ELF-1 (cell line): ENCODE measurements at regions not wholly inside any gene's neighbourhood (a gene's known extent, or its start where the extent isn't known, plus 50 kb on each side); places are given as distances from the start of the nearest gene placed in this dataset.

Experiments used
- DNase-seq: peaks from one replicate; pipeline ENCODE4 v3.0.0-alpha.2; 2016; ENCODE audit warnings: low read depth, low spot score

DNA sequence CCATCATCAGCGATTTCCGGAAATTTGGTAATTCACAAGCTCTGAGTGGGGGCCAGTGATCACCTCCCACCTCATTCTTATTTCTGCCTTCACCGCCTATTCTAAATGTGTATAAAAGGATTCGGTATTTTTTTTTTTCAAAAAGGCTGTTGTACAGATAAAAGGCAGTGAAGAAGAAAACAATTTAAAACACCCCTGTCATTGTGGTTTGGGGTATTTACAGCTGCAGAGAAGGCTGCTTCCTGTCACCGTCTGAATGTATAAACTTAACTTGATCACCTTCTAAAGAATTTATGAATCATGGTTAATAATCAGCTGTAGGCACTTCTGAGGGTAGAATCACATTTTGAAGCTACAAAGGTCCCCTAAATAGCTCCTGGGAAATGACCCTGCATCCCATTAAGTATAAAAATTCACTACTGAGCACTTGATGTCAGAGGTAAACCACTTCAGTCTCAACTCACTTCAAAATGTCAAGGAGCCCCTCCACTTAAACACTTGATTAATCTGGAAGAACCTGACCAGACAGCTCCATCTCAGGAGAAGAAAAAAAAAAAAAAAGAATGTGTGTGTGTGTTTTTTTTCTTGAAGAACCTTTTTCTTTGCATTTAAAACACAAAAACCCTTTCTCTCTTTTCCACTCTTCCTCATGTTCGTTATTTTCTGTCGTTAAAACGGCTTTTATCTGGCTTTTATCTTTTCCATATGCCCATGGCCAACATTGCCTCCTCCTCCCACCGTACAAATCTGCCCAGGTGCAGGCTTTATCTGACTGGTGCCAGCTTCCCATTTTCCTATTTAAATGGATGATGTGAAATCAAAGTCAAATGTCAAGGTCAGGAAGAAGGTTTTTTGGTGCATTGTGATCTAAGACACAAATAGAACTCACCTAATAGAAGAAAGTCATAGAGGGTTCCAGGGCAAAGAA, 291.2 kb downstream of the IRX1 start:
- no peak for DNase-seq

DNA sequence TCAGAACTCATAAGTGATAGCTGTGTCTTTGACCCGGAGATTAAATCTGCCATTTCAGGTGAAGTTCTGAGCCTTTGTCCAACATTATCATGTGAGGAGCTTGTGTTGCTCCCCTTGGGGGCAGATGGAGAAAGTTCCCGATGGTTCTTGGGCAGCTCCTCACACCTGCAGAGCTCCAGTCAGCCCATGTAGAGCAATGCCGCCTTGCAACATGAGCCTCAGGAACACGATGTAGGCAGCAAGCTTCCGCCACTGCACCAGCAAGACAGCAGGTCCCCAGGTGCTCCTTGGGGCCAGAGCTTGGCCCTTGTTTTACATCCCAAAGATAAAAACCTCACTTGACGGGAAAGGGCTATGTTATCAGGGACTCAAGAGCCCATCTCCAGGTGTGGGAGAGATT, 292.7 kb downstream of the IRX1 start:
- no peak for DNase-seq

DNA sequence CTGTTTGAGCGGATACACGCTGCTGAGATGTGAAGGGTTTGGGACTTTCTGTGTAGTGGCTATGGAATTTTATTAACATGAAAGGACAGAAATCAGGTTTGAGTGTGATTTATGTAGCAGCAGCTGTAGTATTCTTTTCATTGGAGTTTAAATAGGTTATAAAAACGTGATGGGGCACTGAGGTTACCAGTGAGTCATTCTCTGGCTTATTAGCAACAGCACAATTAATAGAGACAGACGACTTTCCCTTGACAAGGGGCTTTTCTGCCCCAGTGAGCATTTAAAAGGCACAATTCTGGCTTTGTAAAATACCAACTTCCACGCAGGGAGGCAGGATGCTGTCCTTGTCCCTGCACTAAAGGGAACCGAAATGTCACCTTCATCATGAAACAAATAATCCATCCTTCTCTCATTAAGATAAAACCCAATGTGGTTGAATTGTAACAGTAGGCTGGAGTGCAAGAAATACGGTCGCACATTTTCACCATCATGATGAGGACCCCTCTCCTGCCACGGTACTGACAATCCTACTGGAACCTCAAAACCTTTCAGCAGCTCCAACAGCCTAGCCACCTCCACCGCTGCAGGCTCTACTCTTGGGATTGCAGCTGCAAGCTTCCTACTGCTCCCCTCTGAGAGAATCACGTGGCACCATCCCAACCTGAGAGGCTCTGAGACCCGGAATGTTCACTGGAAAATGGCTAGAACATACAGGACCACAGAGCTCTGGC, 293.9 kb downstream of the IRX1 start:
- no peak for DNase-seq

DNA sequence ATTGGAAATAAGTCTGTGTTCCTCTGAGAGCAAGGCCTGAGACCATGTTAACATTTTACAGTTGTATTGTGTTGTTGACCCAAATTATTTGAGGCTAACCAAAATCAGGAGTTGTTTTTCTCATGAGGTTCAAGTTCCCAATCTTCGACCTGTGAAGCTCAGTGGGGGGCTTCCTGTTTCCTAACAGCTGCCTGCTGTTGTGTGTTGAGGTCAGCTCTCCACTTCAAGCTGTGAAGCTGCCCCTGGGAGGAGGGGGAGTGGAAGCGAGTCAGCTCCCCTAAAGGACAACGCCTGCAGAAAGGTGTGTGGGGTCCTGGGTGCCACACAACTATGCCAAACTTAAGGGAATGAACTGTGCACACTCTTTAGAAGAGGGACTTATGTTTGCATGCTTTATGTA, 295.5 kb downstream of the IRX1 start:
- DNase-seq: no peak

DNA sequence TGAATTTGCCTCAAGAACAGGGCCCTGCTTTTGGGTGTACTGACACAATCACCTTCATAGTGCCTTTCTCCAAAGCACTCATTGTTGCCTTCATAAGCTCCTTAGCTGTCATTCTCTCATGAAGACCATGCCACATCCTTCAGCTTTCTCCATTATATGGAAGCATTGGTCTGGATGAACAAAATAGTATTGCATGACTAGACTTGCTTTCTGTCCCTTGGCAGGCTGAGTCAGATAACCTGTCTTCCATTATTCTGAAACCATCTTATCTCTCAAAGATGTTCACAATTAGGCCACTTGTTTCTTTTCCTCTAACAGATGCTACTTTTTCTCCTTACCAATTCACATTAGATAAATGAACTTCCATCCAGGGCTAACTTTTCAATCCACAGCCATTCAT, 297.9 kb downstream of the IRX1 start:
- no peak for DNase-seq

DNA sequence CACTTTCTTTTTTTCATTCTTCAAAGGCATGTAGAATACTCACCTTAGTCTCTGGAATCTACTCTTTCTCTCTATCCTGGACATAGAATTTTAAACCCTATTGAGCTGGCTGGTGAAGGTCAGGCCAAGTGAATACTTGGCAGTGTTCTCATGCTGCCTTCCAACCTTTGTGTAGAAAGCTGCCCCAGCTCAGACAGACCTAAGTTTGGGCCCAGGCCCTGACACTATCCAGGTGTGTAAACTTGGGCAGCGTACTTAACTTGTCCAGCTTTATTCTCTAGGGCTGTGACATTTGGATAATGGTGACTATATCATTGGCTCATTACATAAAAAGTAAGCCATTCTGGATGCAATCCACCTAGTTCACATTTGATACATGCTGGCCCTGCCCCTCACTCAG, 298.3 kb downstream of the IRX1 start:
- DNase-seq: no peak

DNA sequence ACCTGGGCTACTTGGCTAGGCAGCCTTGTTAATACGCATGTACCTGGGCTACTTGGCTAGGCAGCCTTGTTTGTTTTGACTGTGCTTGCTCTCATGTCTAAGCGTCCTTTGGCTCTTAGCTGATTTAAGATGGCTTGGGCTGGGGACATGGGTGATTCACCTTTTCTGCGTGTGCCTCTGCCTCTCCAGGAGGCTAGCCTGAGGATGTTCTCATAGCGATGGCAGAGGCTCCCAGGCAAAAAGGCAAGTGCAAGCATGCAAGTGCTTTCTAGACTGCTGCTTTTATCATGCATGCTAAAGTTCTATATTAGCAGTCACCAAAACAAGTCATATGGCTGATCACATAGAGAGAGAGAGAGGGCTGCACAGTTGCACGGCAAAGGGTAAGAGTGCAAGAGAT, 300.5 kb downstream of the IRX1 start:
- DNase-seq: no peak

DNA sequence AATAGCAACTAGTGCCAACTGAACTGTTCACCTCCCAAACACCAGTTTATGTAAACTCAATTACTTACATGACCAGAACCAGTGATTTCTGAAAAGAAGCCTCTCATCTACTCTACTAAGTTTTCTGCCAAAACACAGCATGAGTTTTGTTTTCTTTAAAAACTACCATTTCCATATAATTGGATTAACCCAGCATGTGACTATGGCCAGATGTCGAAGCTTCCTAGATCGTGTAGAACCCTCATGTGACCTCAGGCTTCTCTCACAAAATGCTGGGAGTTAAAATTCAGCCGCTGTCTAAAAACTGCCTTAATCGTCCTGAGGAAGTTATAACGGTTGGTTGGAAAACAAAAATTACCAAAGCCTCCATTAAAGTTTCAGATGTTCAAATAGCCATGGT, 303.5 kb downstream of the IRX1 start:
- no peak for DNase-seq

DNA sequence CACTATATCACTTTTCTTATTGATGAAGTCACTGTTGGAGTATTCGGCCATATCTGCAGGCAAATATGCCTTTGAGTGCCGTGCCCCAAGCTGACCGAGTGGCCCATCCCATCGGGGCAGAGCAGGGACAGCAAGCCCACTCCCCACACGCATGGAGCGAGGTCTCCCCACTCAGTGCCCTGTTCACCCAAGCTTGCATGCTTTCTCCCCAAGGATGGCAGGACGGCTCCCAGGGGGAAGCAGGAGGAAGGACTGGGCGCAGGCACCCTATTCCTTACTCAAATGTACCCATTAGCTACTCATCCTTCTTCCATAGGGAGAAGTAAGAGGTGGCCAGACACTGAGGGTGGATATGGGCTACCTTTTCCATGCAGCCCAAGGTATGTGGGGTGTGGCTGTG, 309.0 kb downstream of the IRX1 start:
- DNase-seq: no peak

DNA sequence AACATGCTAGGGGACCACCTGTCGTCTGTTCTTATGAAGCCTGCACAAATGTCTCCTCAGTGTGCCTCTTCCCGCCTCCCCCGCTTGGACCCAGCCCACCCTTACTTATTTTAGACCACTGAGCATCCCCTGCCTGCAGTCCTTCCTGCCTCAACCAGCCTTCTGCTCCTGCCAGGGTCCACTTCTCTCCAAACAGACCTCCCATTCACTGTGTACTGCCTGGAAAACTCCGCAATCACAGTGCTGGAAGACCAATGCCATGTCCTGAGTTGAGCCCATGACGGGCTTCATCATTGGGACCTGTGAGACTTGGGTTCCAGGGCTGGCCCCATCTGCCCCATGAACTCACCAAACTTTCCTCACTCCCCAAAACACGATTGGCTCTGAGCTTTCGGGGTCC, 309.4 kb downstream of the IRX1 start:
- no peak for DNase-seq

DNA sequence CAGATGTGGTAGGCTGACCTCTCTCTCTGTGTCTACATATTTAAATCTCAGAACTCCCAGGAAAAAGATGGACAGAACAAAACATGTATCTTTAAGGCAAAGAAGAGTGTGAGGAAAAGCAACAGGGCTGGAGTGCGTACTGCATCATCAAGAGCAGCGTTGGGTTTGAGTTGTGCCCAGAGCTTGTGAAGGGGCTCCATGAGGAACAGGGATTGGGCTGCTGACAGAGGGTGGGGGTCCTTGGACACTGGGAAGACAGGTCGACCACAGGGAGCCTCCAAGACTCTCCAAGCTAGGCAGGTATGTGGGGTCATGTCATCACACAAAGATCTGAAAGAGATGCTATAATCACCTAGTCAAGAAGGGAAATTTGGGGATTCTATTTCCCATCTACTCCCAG, 309.9 kb downstream of the IRX1 start:
- no peak for DNase-seq

DNA sequence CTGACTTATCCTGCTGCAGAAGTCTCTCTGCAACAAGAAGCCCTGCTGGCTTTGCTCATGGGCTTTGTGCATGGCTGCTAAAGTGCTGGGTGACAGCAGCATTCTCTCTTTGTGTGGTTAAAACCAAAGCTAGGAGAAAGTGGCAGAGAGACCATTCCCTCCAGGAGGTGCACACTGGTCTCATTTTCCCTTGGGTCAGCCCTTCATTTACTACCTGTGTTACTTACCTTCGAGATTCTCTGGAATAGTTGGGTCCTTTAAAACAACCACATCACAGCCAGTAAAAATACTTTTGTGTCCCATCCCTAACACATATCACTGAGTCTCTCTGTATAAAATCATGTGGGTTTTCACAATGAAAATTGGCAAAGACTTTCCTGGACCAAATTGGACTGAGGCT, 315.5 kb downstream of the IRX1 start:
- DNase-seq: no peak

DNA sequence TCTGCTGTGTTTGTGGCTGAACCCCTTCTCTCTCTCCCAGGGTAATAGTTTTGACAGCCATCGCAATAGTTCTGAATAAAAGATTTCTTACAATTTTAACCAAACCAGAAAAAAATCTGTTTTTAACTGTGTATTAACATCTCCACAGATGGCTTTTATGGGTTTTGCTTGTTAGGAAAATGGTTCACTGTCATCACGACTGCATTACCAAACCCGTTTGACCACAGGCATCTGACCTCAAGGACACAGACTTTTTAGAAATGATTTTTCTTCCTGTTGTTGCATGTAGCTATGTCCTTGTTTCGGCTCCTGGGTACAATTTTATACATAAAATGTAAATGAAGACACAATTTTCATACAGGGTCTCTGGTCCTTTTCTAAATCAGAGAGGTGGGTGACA, 316.1 kb downstream of the IRX1 start:
- no peak for DNase-seq

DNA sequence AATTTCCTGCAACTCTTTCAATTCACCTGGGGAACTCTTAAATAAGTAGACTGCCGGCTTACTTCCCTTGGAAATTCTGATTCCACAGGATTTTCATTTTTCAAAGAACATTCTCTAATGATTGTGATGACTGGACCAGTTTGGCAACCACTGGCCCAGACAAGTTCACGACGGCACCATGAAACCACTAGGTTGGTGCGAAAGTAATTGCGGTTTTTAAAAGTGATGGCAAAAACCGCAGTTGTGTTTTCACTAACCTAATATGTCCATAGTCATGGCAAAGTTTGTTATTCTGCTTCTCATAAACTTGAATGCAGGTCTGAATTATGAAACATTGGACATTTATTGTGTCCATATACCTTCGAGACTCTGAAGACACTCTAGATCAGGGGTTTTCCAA, 317.2 kb downstream of the IRX1 start:
- DNase-seq: no peak

DNA sequence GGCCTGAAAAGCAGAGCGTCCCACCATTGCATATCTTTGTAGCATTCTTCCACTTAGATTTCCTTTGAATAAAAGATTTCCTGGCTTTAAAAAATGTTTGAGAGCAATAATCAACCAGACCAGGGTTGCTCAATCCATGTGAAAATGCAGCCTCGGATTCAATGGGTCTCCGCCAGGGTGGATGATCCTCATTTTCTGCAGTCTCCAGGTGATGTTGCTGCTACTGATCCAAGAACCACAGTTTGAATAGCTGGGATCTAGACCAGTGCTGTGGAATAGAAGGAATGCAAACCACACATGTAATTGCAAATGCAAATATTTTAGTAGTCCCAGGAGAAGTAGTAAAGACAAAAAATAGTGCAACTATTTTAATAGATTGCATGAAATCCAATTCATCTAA, 317.6 kb downstream of the IRX1 start:
- no peak for DNase-seq

DNA sequence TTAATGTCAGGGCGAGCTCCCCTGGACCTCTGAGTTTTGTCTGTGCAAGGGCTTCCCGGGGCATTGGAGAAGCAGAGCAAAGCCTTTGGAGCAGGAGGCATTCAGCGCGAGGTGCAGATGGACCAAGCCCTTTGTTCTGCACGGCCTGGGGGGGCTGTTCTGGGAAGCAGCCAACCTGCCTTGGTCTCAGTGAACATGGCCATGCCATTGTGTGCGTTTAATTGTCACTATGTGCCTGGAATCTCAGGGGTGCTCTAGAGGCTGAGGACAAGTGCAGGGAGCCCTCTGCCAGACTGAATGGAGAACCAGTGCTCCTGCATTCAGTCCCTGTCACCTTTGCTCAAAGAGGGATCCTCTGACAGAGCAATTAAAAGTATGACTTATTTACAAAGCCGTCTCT, 329.4 kb downstream of the IRX1 start:
- peak; percentile 6 for DNase-seq

DNA sequence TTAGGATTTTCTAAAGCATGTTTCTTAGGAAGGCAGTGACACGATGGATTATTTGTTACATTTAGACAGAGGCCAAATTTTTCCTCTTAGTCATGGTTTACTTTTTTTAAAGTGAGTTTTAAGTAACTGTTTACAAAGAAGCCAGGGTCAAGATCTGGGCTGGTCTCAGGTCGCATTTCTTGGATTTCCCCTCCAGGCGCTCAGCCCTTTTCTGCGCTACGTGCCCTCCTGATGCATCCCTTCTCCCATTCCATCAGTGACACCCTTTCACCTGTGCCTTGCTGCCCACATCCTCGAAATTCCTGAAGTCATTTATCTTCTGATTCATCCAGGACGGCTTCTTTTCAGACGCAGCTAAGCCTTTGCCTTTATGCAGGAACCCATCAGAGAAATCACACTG, 330.3 kb downstream of the IRX1 start:
- no peak for DNase-seq

DNA sequence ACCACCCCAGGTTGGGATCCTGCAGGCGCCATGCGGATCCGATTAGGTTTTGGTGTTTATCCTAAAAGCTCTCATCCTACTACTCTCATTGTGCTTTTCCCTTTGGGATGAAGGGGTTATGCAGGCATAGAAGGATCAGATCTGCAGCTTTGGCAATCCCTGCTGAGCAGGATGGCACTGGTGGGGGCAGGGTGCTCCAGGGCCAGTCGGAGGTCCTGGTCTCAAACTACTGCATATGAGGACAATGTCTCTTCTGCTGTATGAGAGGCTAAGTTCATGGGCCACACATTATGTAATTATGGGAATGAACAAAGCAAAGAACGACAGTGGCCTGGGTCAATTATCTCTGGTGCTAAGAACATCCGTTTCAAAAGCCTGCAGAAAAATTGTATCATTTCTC, 334.2 kb downstream of the IRX1 start:
- DNase-seq: no peak

DNA sequence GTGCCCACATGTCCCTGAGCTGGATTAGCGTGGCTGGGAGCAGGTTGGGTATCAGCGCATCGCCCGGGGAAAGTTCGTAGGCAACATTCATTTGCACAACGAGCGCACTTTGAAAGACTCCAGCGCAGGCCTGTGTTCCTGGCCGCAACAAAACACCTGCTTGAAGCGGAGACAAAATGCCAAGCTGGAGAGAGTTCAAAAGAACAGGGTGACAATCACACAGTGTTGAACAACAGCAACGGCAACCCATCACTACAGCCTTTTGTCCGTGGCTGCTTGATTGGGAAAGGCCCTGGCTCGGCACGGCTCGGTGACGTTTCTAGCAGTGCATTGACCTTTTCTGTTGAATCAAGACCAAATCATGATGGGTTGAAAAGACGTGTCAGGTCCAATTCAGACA, 336.3 kb downstream of the IRX1 start:
- no peak for DNase-seq

DNA sequence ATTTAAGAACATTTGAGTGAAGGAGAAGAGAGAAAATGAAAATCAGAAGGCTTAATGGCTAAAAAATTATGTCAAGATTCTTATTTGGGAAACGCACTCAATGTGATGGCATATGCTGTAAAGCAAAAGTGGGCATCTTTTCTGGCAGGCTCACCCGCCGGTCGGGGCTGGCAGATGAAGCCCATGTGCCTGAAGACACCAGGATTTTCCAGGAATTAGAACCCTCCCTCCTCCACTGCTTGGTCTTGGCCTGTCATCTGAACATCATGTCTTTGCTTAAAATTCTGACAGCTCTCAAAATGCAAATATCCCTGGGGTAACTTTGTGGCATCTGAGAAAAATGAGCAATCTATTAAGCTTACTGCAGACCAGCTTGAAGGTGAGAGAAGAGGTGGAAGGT, 337.9 kb downstream of the IRX1 start:
- no peak for DNase-seq

DNA sequence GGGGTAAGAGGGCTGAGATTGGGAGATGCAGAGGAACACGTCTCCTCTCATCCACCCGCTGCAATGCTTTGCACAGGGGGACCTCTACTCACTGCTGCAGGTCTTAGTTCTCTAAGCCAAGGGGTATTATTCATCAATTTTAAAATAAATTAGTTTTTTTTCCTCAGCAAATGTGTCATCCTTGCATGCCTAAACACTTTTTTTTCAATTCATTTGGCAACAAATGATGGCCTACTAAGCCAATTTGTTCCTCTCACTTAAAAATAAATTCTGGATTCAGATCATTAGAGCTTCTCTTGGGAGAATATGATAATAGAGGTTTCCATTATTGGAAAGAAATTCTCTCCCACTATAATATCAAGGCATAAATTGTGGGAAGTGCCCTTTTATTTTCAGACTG, 338.3 kb downstream of the IRX1 start:
- DNase-seq: no peak

DNA sequence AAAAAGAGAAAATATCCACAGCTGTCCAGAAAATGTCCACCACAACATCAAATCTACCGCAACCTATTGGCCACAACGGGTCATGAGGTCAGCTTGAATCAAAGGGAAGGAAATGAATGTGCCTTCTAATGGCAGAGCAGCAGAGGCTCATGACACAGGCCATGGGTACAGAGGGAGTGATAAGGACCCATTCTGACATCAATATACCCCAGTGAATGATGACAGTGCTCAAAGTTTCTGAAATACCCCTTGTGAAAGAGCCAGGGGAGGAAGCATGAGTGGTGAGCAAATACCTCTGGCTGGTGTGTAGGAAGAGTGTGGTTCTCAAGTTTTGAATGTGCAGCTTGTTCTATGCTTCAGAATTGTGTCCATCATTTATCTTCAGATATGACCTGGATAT, 348.2 kb downstream of the IRX1 start:
- no peak for DNase-seq

DNA sequence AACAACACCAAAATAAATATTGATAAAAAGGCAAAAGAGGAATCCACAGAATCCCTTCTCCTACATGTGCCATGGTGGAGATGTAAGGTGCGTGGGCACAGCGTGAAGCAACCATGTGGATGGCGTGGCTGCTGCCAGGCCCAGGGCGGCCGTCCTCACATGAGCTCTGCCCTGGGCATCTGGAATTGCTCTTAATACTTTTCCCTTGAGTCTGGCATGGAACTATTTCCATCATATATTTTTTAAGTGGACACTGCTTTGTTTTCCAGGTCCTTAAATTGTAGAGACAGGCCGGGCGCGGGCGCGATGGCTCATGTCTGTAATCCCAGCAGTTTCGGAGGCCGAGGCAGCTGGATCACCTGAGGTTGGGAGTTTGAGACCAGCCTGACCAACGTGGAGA, 349.3 kb downstream of the IRX1 start:
- no peak for DNase-seq
